ENCODE measurements at regions not wholly inside any gene's neighbourhood (a gene's known extent, or its start where the extent isn't known, plus 50 kb on each side); places are given as distances from the start of the nearest gene placed in this dataset.

DNA sequence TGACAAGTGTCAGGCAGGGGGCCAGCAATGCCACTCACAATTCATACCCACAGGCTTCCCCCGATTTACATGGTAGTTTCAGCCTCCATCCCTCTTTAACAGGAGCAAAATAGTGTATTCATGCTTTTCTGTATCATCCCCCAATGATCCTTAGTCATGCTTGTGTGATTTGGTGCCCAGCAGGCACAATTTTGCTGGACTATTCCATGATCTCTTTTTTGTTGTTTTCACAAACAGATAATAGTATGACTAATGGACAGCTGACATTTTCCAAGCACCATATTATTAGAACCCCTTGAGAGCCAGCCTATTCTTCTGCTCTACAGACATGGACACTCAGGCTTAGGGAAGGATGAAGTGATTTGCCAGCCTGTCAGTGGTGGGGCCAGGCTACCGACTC is 128.2 kb upstream of the RIPOR2 start:
- H3K9me3 ChIP-seq, result no peaks in the 10 kb centered on the region
- intact Hi-C loops (cut with DNase I), result no loop called here
- WGBS, 3 donors, result 65 to 69% (median 69%) methylated on average over 2 of the region's 2 CpGs

DNA sequence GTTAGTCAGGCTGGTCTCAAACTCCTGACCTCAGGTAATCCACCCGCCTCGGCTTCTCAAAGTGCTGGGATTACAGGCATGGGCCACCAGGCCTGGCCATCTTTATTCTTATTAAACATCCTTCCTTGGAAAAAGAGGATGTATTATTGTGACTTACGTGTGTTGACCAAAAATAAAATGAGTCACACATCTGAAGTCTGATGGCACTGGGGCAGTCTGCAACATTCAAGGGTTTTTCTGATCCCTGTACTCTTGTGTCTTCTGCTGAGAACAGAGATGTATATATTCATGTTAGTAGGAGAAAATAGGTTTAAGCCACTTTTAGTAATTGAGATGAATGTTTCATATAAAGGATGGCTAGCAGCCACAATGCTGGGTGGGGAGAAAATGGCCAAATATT is 129.9 kb upstream of the RIPOR2 start:
- Histone ChIP-seq H3K27me3 (ENCODE audit: insufficient read depth in 3 of 3, low read length in 2 of 3) (peaks cover 0 to 2% (median 0%) of the 10 kb centered on the region in 3 donors), H3K36me3 (ENCODE audit: insufficient read depth in 1 of 2, low read depth in 1 of 2) (no peaks in the 10 kb centered on the region), H3K4me3 (no peak overlapping the region), H3K4me1 (no peaks in the 10 kb centered on the region), H3K9me3 (no peaks in the 10 kb centered on the region), H3K27ac (no peak overlapping the region)
- DNase-seq (no peak), ATAC-seq (no peak)
- intact Hi-C loops (cut with DNase I), result no loop called here
- 88 to 92% (median 89%) methylated on average over 3 of the region's 3 CpGs for WGBS, 3 donors
- TF ChIP-seq CTCF (IDR thresholded peaks at IDR 0.05), result no peak

More for the DNA sequence above, 128.2 kb upstream of the RIPOR2 start:
- Histone ChIP-seq H3K27ac (no peak overlapping the region), H3K4me3 (no peak overlapping the region), H3K36me3 (ENCODE audit: insufficient read depth in 1 of 2, low read depth in 1 of 2) (no peaks in the 10 kb centered on the region), H3K27me3 (ENCODE audit: insufficient read depth in 3 of 3, low read length in 2 of 3) (peaks cover 0 to 2% (median 0%) of the 10 kb centered on the region in 3 donors), H3K4me1 (no peaks in the 10 kb centered on the region)
- no peak for TF ChIP-seq CTCF (IDR thresholded peaks at IDR 0.05)
- ATAC-seq (no peak), DNase-seq (no peak)

GRCh38 chr6:25066593-25066992 is 130.8 kb upstream of the RIPOR2 start:
- no peaks in the 10 kb centered on the region for H3K4me1 ChIP-seq
- intact Hi-C loops (cut with DNase I), result no loop called here
- no peak overlapping the region for H3K27ac ChIP-seq
- ATAC-seq (no peak), DNase-seq (no peak)
- no peaks in the 10 kb centered on the region for H3K9me3 ChIP-seq
- 71 to 90% (median 88%) methylated on average over 1 of the region's 1 CpG for WGBS, 3 donors
- no peak overlapping the region for H3K4me3 ChIP-seq
- H3K27me3 ChIP-seq (ENCODE audit: insufficient read depth in 3 of 3, low read length in 2 of 3), result peaks cover 0 to 2% (median 0%) of the 10 kb centered on the region in 3 donors
- TF ChIP-seq CTCF (IDR thresholded peaks at IDR 0.05), result no peak
- H3K36me3 ChIP-seq (ENCODE audit: insufficient read depth in 1 of 2, low read depth in 1 of 2), result no peaks in the 10 kb centered on the region

- 85 to 89% (median 87%) methylated on average over 2 of the region's 2 CpGs for WGBS, 3 donors
- no peak for TF ChIP-seq CTCF (IDR thresholded peaks at IDR 0.05)
- DNase-seq (no peak), ATAC-seq (no peak)
- Histone ChIP-seq H3K27ac (no peak overlapping the region), H3K27me3 (ENCODE audit: insufficient read depth in 3 of 3, low read length in 2 of 3) (peaks cover 0 to 2% (median 0%) of the 10 kb centered on the region in 3 donors), H3K36me3 (ENCODE audit: insufficient read depth in 1 of 2, low read depth in 1 of 2) (no peaks in the 10 kb centered on the region), H3K4me3 (no peak overlapping the region), H3K9me3 (no peaks in the 10 kb centered on the region), H3K4me1 (no peaks in the 10 kb centered on the region)
- intact Hi-C loops (cut with DNase I), result no loop called here
Observed at GRCh38 chr6:25068866-25069265, 133.1 kb upstream of the RIPOR2 start.
